IgD-negative memory B cell (primary cell): ENCODE measurements at regions not wholly inside any gene's neighbourhood (a gene's known extent, or its start where the extent isn't known, plus 50 kb on each side); places are given as distances from the start of the nearest gene placed in this dataset.
"Not testable (repeated sequence)": the region's sequence is repeated elsewhere in the genome, so short reads cannot be mapped to it uniquely, and the experiment has no call there.

ENCODE experiments used
- H3K27ac Mint-ChIP-seq, 3 donors: one replicate each; pipeline ENCODE4 v1.8.0; 2020 to 2022; ENCODE audit warnings: mild to moderate bottlenecking in 3 of 3, mixed read lengths in 3 of 3, moderate library complexity in 1 of 3
- H3K27me3 Mint-ChIP-seq: one replicate; pipeline ENCODE4 v1.8.0; 2021; ENCODE audit warnings: mixed read lengths
- H3K36me3 Mint-ChIP-seq: one replicate; pipeline ENCODE4 v1.8.0; 2020; ENCODE audit warnings: mild to moderate bottlenecking, mixed read lengths
- H3K4me1 Mint-ChIP-seq, 3 donors: one replicate each; pipeline ENCODE4 v1.8.0; 2020 to 2022; ENCODE audit warnings: mixed read lengths in 3 of 3, mild to moderate bottlenecking in 1 of 3
- H3K4me3 Mint-ChIP-seq, 4 donors: one replicate each; pipeline ENCODE4 v1.8.0; 2020 to 2022; ENCODE audit warnings: mild to moderate bottlenecking in 4 of 4, mixed read lengths in 4 of 4, moderate library complexity in 3 of 4
- H3K9me3 Mint-ChIP-seq, 3 donors: one replicate each; pipeline ENCODE4 v1.8.0; 2020 to 2021; ENCODE audit warnings: mixed read lengths in 3 of 3, mild to moderate bottlenecking in 1 of 3

GRCh38 chr20:7765221-7765620, 175.0 kb downstream of the HAO1 start:
- H3K36me3 Mint-ChIP-seq, result no peaks in the 10 kb centered on the region
- peaks cover 0 to 4% (median 4%) of the 10 kb centered on the region in 3 donors for H3K4me1 Mint-ChIP-seq
- H3K4me3 Mint-ChIP-seq, result no peak overlapping the region
- H3K27me3 Mint-ChIP-seq, result no peaks in the 10 kb centered on the region
- peaks cover 3 to 12% (median 6%) of the 10 kb centered on the region in 3 donors for H3K9me3 Mint-ChIP-seq
- no peak overlapping the region for H3K27ac Mint-ChIP-seq

- Mint-ChIP-seq H3K27me3 (no peaks in the 10 kb centered on the region), H3K4me3 (no peak overlapping the region), H3K9me3 (peaks cover 3 to 15% (median 9%) of the 10 kb centered on the region in 3 donors), H3K4me1 (peaks cover 2 to 3% (median 3%) of the 10 kb centered on the region in 3 donors), H3K27ac (no peak overlapping the region), H3K36me3 (no peaks in the 10 kb centered on the region)
Measured at GRCh38 chr20:7770046-7770445, 170.2 kb downstream of the HAO1 start.

GRCh38 chr20:7770578-7770977, 169.7 kb downstream of the HAO1 start:
- no peak overlapping the region for H3K27ac Mint-ChIP-seq
- no peaks in the 10 kb centered on the region for H3K36me3 Mint-ChIP-seq
- peaks cover 3 to 15% (median 10%) of the 10 kb centered on the region in 3 donors for H3K9me3 Mint-ChIP-seq
- H3K27me3 Mint-ChIP-seq, result no peaks in the 10 kb centered on the region
- no peak overlapping the region for H3K4me3 Mint-ChIP-seq
- peaks cover 0 to 2% (median 2%) of the 10 kb centered on the region in 3 donors for H3K4me1 Mint-ChIP-seq

- Mint-ChIP-seq H3K9me3 (peaks cover 2 to 13% (median 11%) of the 10 kb centered on the region in 3 donors), H3K27me3 (no peaks in the 10 kb centered on the region), H3K27ac (no peak overlapping the region), H3K4me3 (peak overlapping the region in 1 of 4 donors; percentile 21), H3K4me1 (peaks cover 0 to 2% (median 0%) of the 10 kb centered on the region in 3 donors), H3K36me3 (no peaks in the 10 kb centered on the region)
Measured at GRCh38 chr20:7772371-7772770, 167.9 kb downstream of the HAO1 start.

GRCh38 chr20:7773511-7773910, 166.7 kb downstream of the HAO1 start:
- peaks cover 0 to 2% (median 0%) of the 10 kb centered on the region in 3 donors for H3K4me1 Mint-ChIP-seq
- H3K36me3 Mint-ChIP-seq, result no peaks in the 10 kb centered on the region
- peaks cover 2 to 12% (median 11%) of the 10 kb centered on the region in 3 donors for H3K9me3 Mint-ChIP-seq
- H3K27me3 Mint-ChIP-seq, result no peaks in the 10 kb centered on the region
- H3K27ac Mint-ChIP-seq, result no peak overlapping the region
- no peak overlapping the region for H3K4me3 Mint-ChIP-seq

- no peak overlapping the region for H3K4me3 Mint-ChIP-seq
- peaks cover 4 to 14% (median 11%) of the 10 kb centered on the region in 3 donors for H3K9me3 Mint-ChIP-seq
- H3K27me3 Mint-ChIP-seq, result no peaks in the 10 kb centered on the region
- peaks cover 0 to 2% (median 0%) of the 10 kb centered on the region in 3 donors for H3K4me1 Mint-ChIP-seq
- peaks cover 4% of the 10 kb centered on the region for H3K36me3 Mint-ChIP-seq
- H3K27ac Mint-ChIP-seq, result no peak overlapping the region
Measured at GRCh38 chr20:7775072-7775471, 165.2 kb downstream of the HAO1 start.

- H3K36me3 Mint-ChIP-seq, result peaks cover 4% of the 10 kb centered on the region
- H3K4me3 Mint-ChIP-seq, result no peak overlapping the region
- H3K4me1 Mint-ChIP-seq, result peaks cover 0 to 2% (median 0%) of the 10 kb centered on the region in 3 donors
- H3K27me3 Mint-ChIP-seq, result no peaks in the 10 kb centered on the region
- peaks cover 4 to 14% (median 11%) of the 10 kb centered on the region in 3 donors for H3K9me3 Mint-ChIP-seq
- no peak overlapping the region for H3K27ac Mint-ChIP-seq
Measured at GRCh38 chr20:7776148-7776547, 164.1 kb downstream of the HAO1 start.

GRCh38 chr20:7790189-7790588, 150.1 kb downstream of the HAO1 start:
- no peaks in the 10 kb centered on the region for H3K4me1 Mint-ChIP-seq
- H3K27me3 Mint-ChIP-seq, result no peaks in the 10 kb centered on the region
- H3K27ac Mint-ChIP-seq, result no peak overlapping the region
- H3K36me3 Mint-ChIP-seq, result no peaks in the 10 kb centered on the region
- no peaks in the 10 kb centered on the region for H3K9me3 Mint-ChIP-seq
- H3K4me3 Mint-ChIP-seq, result no peak overlapping the region

GRCh38 chr20:7792150-7792869, 147.9 kb downstream of the HAO1 start:
- no peak overlapping the region for H3K4me3 Mint-ChIP-seq
- H3K4me1 Mint-ChIP-seq, result peaks cover 0 to 1% (median 0%) of the 10 kb centered on the region in 3 donors
- H3K36me3 Mint-ChIP-seq, result no peaks in the 10 kb centered on the region
- H3K27ac Mint-ChIP-seq, result no peak overlapping the region
- H3K9me3 Mint-ChIP-seq, result no peaks in the 10 kb centered on the region
- no peaks in the 10 kb centered on the region for H3K27me3 Mint-ChIP-seq

GRCh38 chr20:7798176-7798575, 142.1 kb downstream of the HAO1 start:
- H3K4me1 Mint-ChIP-seq, result peaks cover 0 to 3% (median 0%) of the 10 kb centered on the region in 3 donors
- H3K27ac Mint-ChIP-seq, result no peak overlapping the region
- H3K4me3 Mint-ChIP-seq, result no peak overlapping the region
- H3K36me3 Mint-ChIP-seq, result peaks cover 2% of the 10 kb centered on the region
- H3K9me3 Mint-ChIP-seq, result peaks cover 0 to 3% (median 2%) of the 10 kb centered on the region in 3 donors
- H3K27me3 Mint-ChIP-seq, result no peaks in the 10 kb centered on the region

- Mint-ChIP-seq H3K36me3 (peaks cover 2% of the 10 kb centered on the region), H3K9me3 (peaks cover 0 to 9% (median 4%) of the 10 kb centered on the region in 3 donors), H3K4me3 (no peak overlapping the region), H3K27ac (no peak overlapping the region), H3K27me3 (no peaks in the 10 kb centered on the region), H3K4me1 (peaks cover 0 to 3% (median 0%) of the 10 kb centered on the region in 3 donors)
Measured at GRCh38 chr20:7799862-7800261, 140.4 kb downstream of the HAO1 start.

GRCh38 chr20:7803411-7804151, 136.7 kb downstream of the HAO1 start:
- H3K27me3 Mint-ChIP-seq, H3K4me1 Mint-ChIP-seq, H3K36me3 Mint-ChIP-seq, H3K27ac Mint-ChIP-seq, H3K4me3 Mint-ChIP-seq: not testable (repeated sequence)
- H3K9me3 Mint-ChIP-seq, result peaks cover 4 to 20% (median 10%) of the 10 kb centered on the region in 3 donors

GRCh38 chr20:7806831-7807230, 133.4 kb downstream of the HAO1 start:
- H3K9me3 Mint-ChIP-seq, result peaks cover 8 to 25% (median 17%) of the 10 kb centered on the region in 3 donors
- H3K4me3 Mint-ChIP-seq, result no peak overlapping the region
- H3K4me1 Mint-ChIP-seq, result peaks cover 0 to 2% (median 0%) of the 10 kb centered on the region in 3 donors
- H3K27me3 Mint-ChIP-seq, result no peaks in the 10 kb centered on the region
- H3K36me3 Mint-ChIP-seq, result peaks cover 2% of the 10 kb centered on the region
- no peak overlapping the region for H3K27ac Mint-ChIP-seq

- H3K36me3 Mint-ChIP-seq, result no peaks in the 10 kb centered on the region
- H3K27ac Mint-ChIP-seq, result no peak overlapping the region
- peaks cover 0 to 2% (median 0%) of the 10 kb centered on the region in 3 donors for H3K4me1 Mint-ChIP-seq
- no peak overlapping the region for H3K4me3 Mint-ChIP-seq
- no peaks in the 10 kb centered on the region for H3K27me3 Mint-ChIP-seq
- peaks cover 0 to 1% (median 0%) of the 10 kb centered on the region in 3 donors for H3K9me3 Mint-ChIP-seq
Measured at GRCh38 chr20:7817286-7817685, 123.0 kb downstream of the HAO1 start.

GRCh38 chr20:7818477-7818876, 121.8 kb downstream of the HAO1 start:
- Mint-ChIP-seq H3K27me3 (no peaks in the 10 kb centered on the region), H3K36me3 (no peaks in the 10 kb centered on the region), H3K4me3 (no peak overlapping the region), H3K4me1 (peaks cover 0 to 2% (median 0%) of the 10 kb centered on the region in 3 donors), H3K27ac (peak overlapping the region in 1 of 3 donors; percentile 8), H3K9me3 (peaks cover 0 to 4% (median 4%) of the 10 kb centered on the region in 3 donors)
